ENCODE measurements at regions not wholly inside any gene's neighbourhood (a gene's known extent, or its start where the extent isn't known, plus 50 kb on each side); places are given as distances from the start of the nearest gene placed in this dataset.
"Not testable (repeated sequence)": the region's sequence is repeated elsewhere in the genome, so short reads cannot be mapped to it uniquely, and the experiment has no call there.

- Histone ChIP-seq H3K9me3 (no peaks in the 10 kb centered on the region), H3K36me3 (no peaks in the 10 kb centered on the region), H3K4me1 (peaks cover 0 to 6% (median 0%) of the 10 kb centered on the region in 4 donors), H3K4me3 (no peak overlapping the region), H3K27ac (no peak overlapping the region), H3K27me3 (no peaks in the 10 kb centered on the region)
- DNase-seq: no peak
- 80 to 86% (median 83%) methylated on average over 5 of the region's 5 CpGs for WGBS, 5 donors
- TF ChIP-seq POLR2A (IDR thresholded peaks at IDR 0.05) (no peak), EP300 (IDR thresholded peaks at IDR 0.05) (no peak), CTCF (IDR thresholded peaks at IDR 0.05) (no peak), POLR2AphosphoS5 (IDR thresholded peaks at IDR 0.05) (no peak)
- intact Hi-C loops (cut with DNase I; ENCODE audit: low total_unique reads): no loop called here
Measured at GRCh38 chr2:39867268-39867667, 88.2 kb upstream of the THUMPD2 start.

GRCh38 chr2:39865751-39866150 is 86.7 kb upstream of the THUMPD2 start:
- no peak overlapping the region for H3K4me3 ChIP-seq
- H3K36me3 ChIP-seq: no peaks in the 10 kb centered on the region
- H3K9me3 ChIP-seq: no peaks in the 10 kb centered on the region
- no peak for DNase-seq
- no peak for TF ChIP-seq CTCF (IDR thresholded peaks at IDR 0.05)
- TF ChIP-seq POLR2A (IDR thresholded peaks at IDR 0.05): no peak
- TF ChIP-seq EP300 (IDR thresholded peaks at IDR 0.05): no peak
- no peak for TF ChIP-seq POLR2AphosphoS5 (IDR thresholded peaks at IDR 0.05)
- H3K27me3 ChIP-seq: no peaks in the 10 kb centered on the region
- intact Hi-C loops (cut with DNase I; ENCODE audit: low total_unique reads): no loop called here
- no peak overlapping the region for H3K27ac ChIP-seq
- 80 to 88% (median 87%) methylated on average over 3 of the region's 3 CpGs for WGBS, 5 donors
- H3K4me1 ChIP-seq: peaks cover 0 to 6% (median 0%) of the 10 kb centered on the region in 4 donors

- DNase-seq; intact Hi-C loops (cut with DNase I; ENCODE audit: low total_unique reads); H3K4me3 ChIP-seq; H3K27ac ChIP-seq; H3K4me1 ChIP-seq; H3K9me3 ChIP-seq; H3K27me3 ChIP-seq; H3K36me3 ChIP-seq: not testable (repeated sequence)
- WGBS, 5 donors: 89 to 100% (median 92%) methylated on average over 1 of the region's 1 CpG
Measured at GRCh38 chr2:39863672-39864071, 84.6 kb upstream of the THUMPD2 start.

DNA sequence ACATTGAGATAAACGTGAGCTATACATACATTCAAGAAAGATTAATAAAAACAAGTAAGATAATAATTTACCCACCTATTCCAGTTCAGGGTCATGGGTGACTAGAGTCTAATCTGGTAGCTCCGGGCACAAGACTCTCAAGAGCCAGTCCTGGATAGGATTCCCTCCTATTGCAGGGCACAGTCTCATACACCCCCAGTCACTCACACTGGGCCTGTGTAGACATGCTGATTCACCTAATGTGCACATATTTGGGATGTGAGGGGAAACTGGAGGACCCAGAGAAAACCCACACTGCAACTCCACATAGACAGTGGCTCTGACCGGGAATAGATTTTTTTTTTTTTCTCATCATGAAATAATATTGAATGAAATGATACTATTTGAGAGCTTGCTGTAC is 81.5 kb upstream of the THUMPD2 start:
- no peak for DNase-seq
- Histone ChIP-seq H3K36me3 (no peaks in the 10 kb centered on the region), H3K4me1 (no peaks in the 10 kb centered on the region), H3K9me3 (no peaks in the 10 kb centered on the region), H3K27ac (no peak overlapping the region), H3K4me3 (no peak overlapping the region), H3K27me3 (no peaks in the 10 kb centered on the region)
- 65 to 72% (median 69%) methylated on average over 3 of the region's 3 CpGs for WGBS, 5 donors
- intact Hi-C loops (cut with DNase I; ENCODE audit: low total_unique reads): no loop called here
- TF ChIP-seq CTCF (IDR thresholded peaks at IDR 0.05) (no peak), POLR2AphosphoS5 (IDR thresholded peaks at IDR 0.05) (no peak), POLR2A (IDR thresholded peaks at IDR 0.05) (no peak), EP300 (IDR thresholded peaks at IDR 0.05) (no peak)

DNA sequence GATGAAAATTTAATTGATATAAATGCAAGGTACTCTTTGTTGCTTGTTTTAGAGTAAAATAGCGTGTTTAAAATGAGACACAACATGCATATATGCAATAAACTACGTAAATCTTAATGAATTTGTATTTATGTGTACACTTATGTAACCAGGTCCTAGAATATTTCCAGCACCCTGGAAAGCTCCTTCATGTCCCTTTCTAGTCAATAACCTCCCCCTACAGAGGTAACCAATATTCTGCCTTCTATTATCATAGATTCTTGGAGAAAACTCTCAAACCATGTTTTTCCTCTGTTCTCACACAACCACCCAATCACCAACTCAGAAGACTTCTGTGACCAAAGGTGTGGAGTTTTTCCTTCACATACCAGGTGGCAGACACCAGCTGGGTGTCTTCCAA is 79.6 kb upstream of the THUMPD2 start:
- Histone ChIP-seq H3K27ac (no peak overlapping the region), H3K4me3 (no peak overlapping the region), H3K27me3 (no peaks in the 10 kb centered on the region), H3K36me3 (no peaks in the 10 kb centered on the region), H3K4me1 (no peaks in the 10 kb centered on the region), H3K9me3 (no peaks in the 10 kb centered on the region)
- intact Hi-C loops (cut with DNase I; ENCODE audit: low total_unique reads): no loop called here
- DNase-seq: no peak
- TF ChIP-seq CTCF (IDR thresholded peaks at IDR 0.05): no peak
- no peak for TF ChIP-seq POLR2AphosphoS5 (IDR thresholded peaks at IDR 0.05)
- TF ChIP-seq EP300 (IDR thresholded peaks at IDR 0.05): no peak
- TF ChIP-seq POLR2A (IDR thresholded peaks at IDR 0.05): no peak
- WGBS, 5 donors: 76 to 82% (median 79%) methylated on average over 2 of the region's 2 CpGs

Measured in stomach (tissue), 8 donors.